GM23338 (cell line): ENCODE measurements at regions not wholly inside any gene's neighbourhood (a gene's known extent, or its start where the extent isn't known, plus 50 kb on each side); places are given as distances from the start of the nearest gene placed in this dataset.

Experiments
- ATAC-seq: fragments of 200-7000 bp; cut with Tn5 transposase; 3 replicates; pipeline ENCODE4 v1.9.1; 2020
- DNase-seq: peaks from one replicate; pipeline ENCODE4 v3.0.0-alpha.2; 2015; ENCODE audit warnings: low spot score
- H2AFZ ChIP-seq: fragments of 200-600 bp; sonication (generic); 2 replicates; pipeline ENCODE4 v1.8.0; 2016; ENCODE audit warnings: antibody characterized with exemption, mild to moderate bottlenecking, moderate library complexity
- H3F3A ChIP-seq: fragments of 200-600 bp; sonication (generic); replicated peaks from 2 replicates; pipeline ENCODE4 v1.8.0; 2017; ENCODE audit warnings: antibody characterized with exemption, mixed run types, low read depth
- H3K27ac ChIP-seq: fragments of 200-600 bp; sonication (generic); 2 replicates; pipeline ENCODE4 v1.6.1; 2016; ENCODE audit warnings: low read depth
- H3K27me3 ChIP-seq: fragments of 200-600 bp; sonication (generic); 2 replicates; pipeline ENCODE4 v1.8.0; 2016; ENCODE audit warnings: mild to moderate bottlenecking, mixed run types, moderate library complexity; ENCODE audit not compliant: insufficient read depth
- H3K36me3 ChIP-seq: fragments of 200-600 bp; sonication (generic); 2 replicates; pipeline ENCODE4 v1.8.0; 2016; ENCODE audit warnings: mild to moderate bottlenecking; ENCODE audit not compliant: insufficient read depth
- H3K4me1 ChIP-seq: fragments of 200-600 bp; sonication (generic); 2 replicates; pipeline ENCODE4 v1.8.0; 2016; ENCODE audit warnings: mild to moderate bottlenecking, moderate library complexity; ENCODE audit not compliant: insufficient read depth
- H3K4me2 ChIP-seq: fragments of 200-600 bp; sonication (generic); 2 replicates; pipeline ENCODE4 v1.7.1; 2017; ENCODE audit warnings: mixed run types
- H3K4me3 ChIP-seq: fragments of 200-600 bp; sonication (generic); 2 replicates; pipeline ENCODE4 v1.6.1; 2016; ENCODE audit warnings: mixed run types
- H3K79me2 ChIP-seq: fragments of 200-600 bp; sonication (generic); replicated peaks from 2 replicates; pipeline ENCODE4 v1.8.0; 2017; ENCODE audit warnings: mild to moderate bottlenecking; ENCODE audit not compliant: insufficient read depth
- H3K9me2 ChIP-seq: fragments of 200-600 bp; sonication (generic); 2 replicates; pipeline ENCODE4 v1.8.0; 2017; ENCODE audit not compliant: insufficient read depth
- H4K20me1 ChIP-seq: fragments of 200-600 bp; sonication (generic); replicated peaks from 2 replicates; pipeline ENCODE4 v1.8.0; 2017; ENCODE audit warnings: mild to moderate bottlenecking; ENCODE audit not compliant: insufficient read depth
- H3K27ac Mint-ChIP-seq: 2 replicates; pipeline ENCODE4 v1.8.0; 2020; ENCODE audit warnings: inconsistent platforms, mild to moderate bottlenecking, moderate library complexity, mixed read lengths
- H3K27me3 Mint-ChIP-seq: 3 replicates; pipeline ENCODE4 v1.8.0; 2022; ENCODE audit warnings: low read depth, mild to moderate bottlenecking, moderate library complexity, mixed read lengths, inconsistent platforms; ENCODE audit not compliant: insufficient read depth, poor library complexity
- H3K36me3 Mint-ChIP-seq: 3 replicates; pipeline ENCODE4 v1.8.0; 2021; ENCODE audit warnings: low read depth, mild to moderate bottlenecking, inconsistent platforms, moderate library complexity, mixed read lengths
- H3K4me1 Mint-ChIP-seq: 3 replicates; pipeline ENCODE4 v1.8.0; 2020; ENCODE audit warnings: mild to moderate bottlenecking, inconsistent platforms, mixed read lengths
- H3K4me3 Mint-ChIP-seq: 3 replicates; pipeline ENCODE4 v1.8.0; 2021; ENCODE audit warnings: moderate library complexity, mild to moderate bottlenecking, inconsistent platforms, mixed read lengths
- H3K9me3 Mint-ChIP-seq: 3 replicates; pipeline ENCODE4 v1.8.0; 2020; ENCODE audit warnings: moderate library complexity, mild to moderate bottlenecking, inconsistent platforms, mixed read lengths
- CREB1 ChIP-seq: fragments of 250-450 bp; sonication (Bioruptor Pico); IDR thresholded peaks from 2 replicates; pipeline ENCODE4 v1.5.0; 2020; ENCODE audit warnings: low read depth, mild to moderate bottlenecking, moderate library complexity
- EZH2 ChIP-seq: fragments of 200-600 bp; sonication (generic); IDR thresholded peaks from one replicate; pipeline ENCODE4 v1.8.0; 2017; ENCODE audit warnings: antibody characterized with exemption, mild to moderate bottlenecking, low read depth; ENCODE audit not compliant: unreplicated experiment
- EZH2phosphoT487 ChIP-seq: fragments of 200-600 bp; sonication (generic); IDR thresholded peaks from one replicate; pipeline ENCODE4 v1.8.1; 2018; ENCODE audit warnings: antibody characterized with exemption; ENCODE audit not compliant: unreplicated experiment
- JUNB ChIP-seq: IDR thresholded peaks from one replicate; pipeline ENCODE4 v1.6.1; 2016; ENCODE audit warnings: antibody characterized with exemption; ENCODE audit not compliant: unreplicated experiment
- NANOG ChIP-seq: IDR thresholded peaks from 2 replicates; pipeline ENCODE4 v1.6.1; 2016; ENCODE audit warnings: antibody characterized with exemption, borderline replicate concordance
- POLR2AphosphoS5 ChIP-seq: IDR thresholded peaks from 2 replicates; pipeline ENCODE4 v1.6.1; 2016; ENCODE audit warnings: antibody characterized with exemption, low read depth
- STAT1 ChIP-seq: IDR thresholded peaks from one replicate; pipeline ENCODE4 v1.6.1; 2016; ENCODE audit warnings: antibody characterized with exemption; ENCODE audit not compliant: unreplicated experiment
- ZNF114 ChIP-seq: fragments of 250-450 bp; sonication (Bioruptor Pico); IDR thresholded peaks from 2 replicates; pipeline ENCODE4 v1.5.0; 2020; ENCODE audit warnings: mild to moderate bottlenecking, moderate library complexity
- ZNF331 ChIP-seq: fragments of 250-450 bp; sonication (Bioruptor Pico); IDR thresholded peaks from 2 replicates; pipeline ENCODE4 v1.5.0; 2020; ENCODE audit warnings: low read depth, mild to moderate bottlenecking, moderate library complexity
- TF ChIP-seq, protein P1 (sequence below): IDR thresholded peaks from 2 replicates; pipeline ENCODE4 v1.6.1; 2016; ENCODE audit warnings: antibody characterized with exemption
- TF ChIP-seq, protein P2 (sequence below): IDR thresholded peaks from one replicate; pipeline ENCODE4 v1.6.1; 2018; ENCODE audit warnings: antibody characterized with exemption; ENCODE audit not compliant: unreplicated experiment
- TF ChIP-seq, protein P3 (sequence below): fragments of 250-450 bp; sonication (Bioruptor Pico); IDR thresholded peaks from 2 replicates; pipeline ENCODE4 v1.5.0; 2020; ENCODE audit warnings: mild to moderate bottlenecking, moderate library complexity
- TF ChIP-seq, protein P4 (sequence below), 2 experiments: fragments of 200-600 bp in 1 of 2; sonication (generic) in 1 of 2; conservative IDR thresholded peaks; 2 replicates each; pipeline versions ENCODE4 v1.5.1 to v1.6.1; 2016 to 2017; ENCODE audit warnings: antibody characterized with exemption in 2 of 2, low read depth in 2 of 2, mild to moderate bottlenecking in 2 of 2, moderate library complexity in 1 of 2

- peaks cover 2% of the 10 kb centered on the region for H3K27me3 Mint-ChIP-seq
- H3K79me2 ChIP-seq = no peaks in the 10 kb centered on the region
- no peak overlapping the region for H3K4me2 ChIP-seq
- DNase-seq (no peak), ATAC-seq (no peak)
- no peaks in the 10 kb centered on the region for H3K36me3 ChIP-seq
- H3K4me1 ChIP-seq = no peaks in the 10 kb centered on the region
- H3K27ac ChIP-seq = no peak overlapping the region
- no peak overlapping the region for H3K4me3 ChIP-seq
- no peak overlapping the region for H3K4me3 Mint-ChIP-seq
- no peak overlapping the region for H3K27ac Mint-ChIP-seq
- no peaks in the 10 kb centered on the region; the same call in 2 of the 3 replicates for H3K9me3 Mint-ChIP-seq
- H4K20me1 ChIP-seq = no peaks in the 10 kb centered on the region
- no peaks in the 10 kb centered on the region for H3K4me1 Mint-ChIP-seq
- TF ChIP-seq CREB1 (CRISPR knock-in tag) (no peak), ZNF114 (CRISPR knock-in tag) (no peak), STAT1 (no peak), NANOG (no peak), POLR2AphosphoS5 (no peak), EZH2 (no peak), JUNB (no peak), ZNF331 (CRISPR knock-in tag) (no peak), EZH2phosphoT487 (no peak)
- TF ChIP-seq, protein P1, sequence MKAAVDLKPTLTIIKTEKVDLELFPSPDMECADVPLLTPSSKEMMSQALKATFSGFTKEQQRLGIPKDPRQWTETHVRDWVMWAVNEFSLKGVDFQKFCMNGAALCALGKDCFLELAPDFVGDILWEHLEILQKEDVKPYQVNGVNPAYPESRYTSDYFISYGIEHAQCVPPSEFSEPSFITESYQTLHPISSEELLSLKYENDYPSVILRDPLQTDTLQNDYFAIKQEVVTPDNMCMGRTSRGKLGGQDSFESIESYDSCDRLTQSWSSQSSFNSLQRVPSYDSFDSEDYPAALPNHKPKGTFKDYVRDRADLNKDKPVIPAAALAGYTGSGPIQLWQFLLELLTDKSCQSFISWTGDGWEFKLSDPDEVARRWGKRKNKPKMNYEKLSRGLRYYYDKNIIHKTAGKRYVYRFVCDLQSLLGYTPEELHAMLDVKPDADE = no peak
- TF ChIP-seq, protein P2, sequence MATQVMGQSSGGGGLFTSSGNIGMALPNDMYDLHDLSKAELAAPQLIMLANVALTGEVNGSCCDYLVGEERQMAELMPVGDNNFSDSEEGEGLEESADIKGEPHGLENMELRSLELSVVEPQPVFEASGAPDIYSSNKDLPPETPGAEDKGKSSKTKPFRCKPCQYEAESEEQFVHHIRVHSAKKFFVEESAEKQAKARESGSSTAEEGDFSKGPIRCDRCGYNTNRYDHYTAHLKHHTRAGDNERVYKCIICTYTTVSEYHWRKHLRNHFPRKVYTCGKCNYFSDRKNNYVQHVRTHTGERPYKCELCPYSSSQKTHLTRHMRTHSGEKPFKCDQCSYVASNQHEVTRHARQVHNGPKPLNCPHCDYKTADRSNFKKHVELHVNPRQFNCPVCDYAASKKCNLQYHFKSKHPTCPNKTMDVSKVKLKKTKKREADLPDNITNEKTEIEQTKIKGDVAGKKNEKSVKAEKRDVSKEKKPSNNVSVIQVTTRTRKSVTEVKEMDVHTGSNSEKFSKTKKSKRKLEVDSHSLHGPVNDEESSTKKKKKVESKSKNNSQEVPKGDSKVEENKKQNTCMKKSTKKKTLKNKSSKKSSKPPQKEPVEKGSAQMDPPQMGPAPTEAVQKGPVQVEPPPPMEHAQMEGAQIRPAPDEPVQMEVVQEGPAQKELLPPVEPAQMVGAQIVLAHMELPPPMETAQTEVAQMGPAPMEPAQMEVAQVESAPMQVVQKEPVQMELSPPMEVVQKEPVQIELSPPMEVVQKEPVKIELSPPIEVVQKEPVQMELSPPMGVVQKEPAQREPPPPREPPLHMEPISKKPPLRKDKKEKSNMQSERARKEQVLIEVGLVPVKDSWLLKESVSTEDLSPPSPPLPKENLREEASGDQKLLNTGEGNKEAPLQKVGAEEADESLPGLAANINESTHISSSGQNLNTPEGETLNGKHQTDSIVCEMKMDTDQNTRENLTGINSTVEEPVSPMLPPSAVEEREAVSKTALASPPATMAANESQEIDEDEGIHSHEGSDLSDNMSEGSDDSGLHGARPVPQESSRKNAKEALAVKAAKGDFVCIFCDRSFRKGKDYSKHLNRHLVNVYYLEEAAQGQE = no peak
- TF ChIP-seq, protein P3, sequence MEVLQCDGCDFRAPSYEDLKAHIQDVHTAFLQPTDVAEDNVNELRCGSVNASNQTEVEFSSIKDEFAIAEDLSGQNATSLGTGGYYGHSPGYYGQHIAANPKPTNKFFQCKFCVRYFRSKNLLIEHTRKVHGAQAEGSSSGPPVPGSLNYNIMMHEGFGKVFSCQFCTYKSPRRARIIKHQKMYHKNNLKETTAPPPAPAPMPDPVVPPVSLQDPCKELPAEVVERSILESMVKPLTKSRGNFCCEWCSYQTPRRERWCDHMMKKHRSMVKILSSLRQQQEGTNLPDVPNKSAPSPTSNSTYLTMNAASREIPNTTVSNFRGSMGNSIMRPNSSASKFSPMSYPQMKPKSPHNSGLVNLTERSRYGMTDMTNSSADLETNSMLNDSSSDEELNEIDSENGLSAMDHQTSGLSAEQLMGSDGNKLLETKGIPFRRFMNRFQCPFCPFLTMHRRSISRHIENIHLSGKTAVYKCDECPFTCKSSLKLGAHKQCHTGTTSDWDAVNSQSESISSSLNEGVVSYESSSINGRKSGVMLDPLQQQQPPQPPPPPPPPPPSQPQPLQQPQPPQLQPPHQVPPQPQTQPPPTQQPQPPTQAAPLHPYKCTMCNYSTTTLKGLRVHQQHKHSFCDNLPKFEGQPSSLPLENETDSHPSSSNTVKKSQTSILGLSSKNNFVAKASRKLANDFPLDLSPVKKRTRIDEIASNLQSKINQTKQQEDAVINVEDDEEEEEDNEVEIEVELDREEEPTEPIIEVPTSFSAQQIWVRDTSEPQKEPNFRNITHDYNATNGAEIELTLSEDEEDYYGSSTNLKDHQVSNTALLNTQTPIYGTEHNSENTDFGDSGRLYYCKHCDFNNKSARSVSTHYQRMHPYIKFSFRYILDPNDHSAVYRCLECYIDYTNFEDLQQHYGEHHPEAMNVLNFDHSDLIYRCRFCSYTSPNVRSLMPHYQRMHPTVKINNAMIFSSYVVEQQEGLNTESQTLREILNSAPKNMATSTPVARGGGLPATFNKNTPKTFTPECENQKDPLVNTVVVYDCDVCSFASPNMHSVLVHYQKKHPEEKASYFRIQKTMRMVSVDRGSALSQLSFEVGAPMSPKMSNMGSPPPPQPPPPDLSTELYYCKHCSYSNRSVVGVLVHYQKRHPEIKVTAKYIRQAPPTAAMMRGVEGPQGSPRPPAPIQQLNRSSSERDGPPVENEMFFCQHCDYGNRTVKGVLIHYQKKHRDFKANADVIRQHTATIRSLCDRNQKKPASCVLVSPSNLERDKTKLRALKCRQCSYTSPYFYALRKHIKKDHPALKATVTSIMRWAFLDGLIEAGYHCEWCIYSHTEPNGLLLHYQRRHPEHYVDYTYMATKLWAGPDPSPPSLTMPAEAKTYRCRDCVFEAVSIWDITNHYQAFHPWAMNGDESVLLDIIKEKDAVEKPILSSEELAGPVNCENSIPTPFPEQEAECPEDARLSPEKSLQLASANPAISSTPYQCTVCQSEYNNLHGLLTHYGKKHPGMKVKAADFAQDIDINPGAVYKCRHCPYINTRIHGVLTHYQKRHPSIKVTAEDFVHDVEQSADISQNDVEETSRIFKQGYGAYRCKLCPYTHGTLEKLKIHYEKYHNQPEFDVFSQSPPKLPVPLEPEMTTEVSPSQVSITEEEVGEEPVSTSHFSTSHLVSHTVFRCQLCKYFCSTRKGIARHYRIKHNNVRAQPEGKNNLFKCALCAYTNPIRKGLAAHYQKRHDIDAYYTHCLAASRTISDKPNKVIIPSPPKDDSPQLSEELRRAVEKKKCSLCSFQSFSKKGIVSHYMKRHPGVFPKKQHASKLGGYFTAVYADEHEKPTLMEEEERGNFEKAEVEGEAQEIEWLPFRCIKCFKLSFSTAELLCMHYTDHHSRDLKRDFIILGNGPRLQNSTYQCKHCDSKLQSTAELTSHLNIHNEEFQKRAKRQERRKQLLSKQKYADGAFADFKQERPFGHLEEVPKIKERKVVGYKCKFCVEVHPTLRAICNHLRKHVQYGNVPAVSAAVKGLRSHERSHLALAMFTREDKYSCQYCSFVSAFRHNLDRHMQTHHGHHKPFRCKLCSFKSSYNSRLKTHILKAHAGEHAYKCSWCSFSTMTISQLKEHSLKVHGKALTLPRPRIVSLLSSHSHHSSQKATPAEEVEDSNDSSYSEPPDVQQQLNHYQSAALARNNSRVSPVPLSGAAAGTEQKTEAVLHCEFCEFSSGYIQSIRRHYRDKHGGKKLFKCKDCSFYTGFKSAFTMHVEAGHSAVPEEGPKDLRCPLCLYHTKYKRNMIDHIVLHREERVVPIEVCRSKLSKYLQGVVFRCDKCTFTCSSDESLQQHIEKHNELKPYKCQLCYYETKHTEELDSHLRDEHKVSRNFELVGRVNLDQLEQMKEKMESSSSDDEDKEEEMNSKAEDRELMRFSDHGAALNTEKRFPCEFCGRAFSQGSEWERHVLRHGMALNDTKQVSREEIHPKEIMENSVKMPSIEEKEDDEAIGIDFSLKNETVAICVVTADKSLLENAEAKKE = no peak
- TF ChIP-seq, protein P4, sequence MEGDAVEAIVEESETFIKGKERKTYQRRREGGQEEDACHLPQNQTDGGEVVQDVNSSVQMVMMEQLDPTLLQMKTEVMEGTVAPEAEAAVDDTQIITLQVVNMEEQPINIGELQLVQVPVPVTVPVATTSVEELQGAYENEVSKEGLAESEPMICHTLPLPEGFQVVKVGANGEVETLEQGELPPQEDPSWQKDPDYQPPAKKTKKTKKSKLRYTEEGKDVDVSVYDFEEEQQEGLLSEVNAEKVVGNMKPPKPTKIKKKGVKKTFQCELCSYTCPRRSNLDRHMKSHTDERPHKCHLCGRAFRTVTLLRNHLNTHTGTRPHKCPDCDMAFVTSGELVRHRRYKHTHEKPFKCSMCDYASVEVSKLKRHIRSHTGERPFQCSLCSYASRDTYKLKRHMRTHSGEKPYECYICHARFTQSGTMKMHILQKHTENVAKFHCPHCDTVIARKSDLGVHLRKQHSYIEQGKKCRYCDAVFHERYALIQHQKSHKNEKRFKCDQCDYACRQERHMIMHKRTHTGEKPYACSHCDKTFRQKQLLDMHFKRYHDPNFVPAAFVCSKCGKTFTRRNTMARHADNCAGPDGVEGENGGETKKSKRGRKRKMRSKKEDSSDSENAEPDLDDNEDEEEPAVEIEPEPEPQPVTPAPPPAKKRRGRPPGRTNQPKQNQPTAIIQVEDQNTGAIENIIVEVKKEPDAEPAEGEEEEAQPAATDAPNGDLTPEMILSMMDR (conservative IDR thresholded peaks at IDR 0.05; ENCODE audit: low read depth in 2 of 2) = no peak
- H3F3A ChIP-seq = no peaks in the 10 kb centered on the region
- H3K9me2 ChIP-seq = peaks cover 25% of the 10 kb centered on the region
- no peaks in the 10 kb centered on the region for H3K36me3 Mint-ChIP-seq
- H3K27me3 ChIP-seq = no peaks in the 10 kb centered on the region
- H2AFZ ChIP-seq = no peak overlapping the region
Observed at GRCh38 chr3:135781026-135781815, 184.3 kb upstream of the PPP2R3A start.
